ENCODE measurements at regions not wholly inside any gene's neighbourhood (a gene's known extent, or its start where the extent isn't known, plus 50 kb on each side); places are given as distances from the start of the nearest gene placed in this dataset.

- no peak for DNase-seq (ENCODE audit: insufficient read length, low spot score)
- no peak for FAIRE-seq
- TF ChIP-seq CTCF (IDR thresholded peaks at IDR 0.05; ENCODE audit: insufficient read depth, missing control alignments), result no peak
Observed at GRCh38 chr11:100536979-100537378, 150.1 kb upstream of the ARHGAP42 start.

GRCh38 chr11:100543386-100543785 lies 143.7 kb upstream of the ARHGAP42 start:
- no peak for DNase-seq (ENCODE audit: insufficient read length, low spot score)
- FAIRE-seq, result no peak
- TF ChIP-seq CTCF (IDR thresholded peaks at IDR 0.05; ENCODE audit: insufficient read depth, missing control alignments), result no peak

- no peak for FAIRE-seq
- no peak for TF ChIP-seq CTCF (IDR thresholded peaks at IDR 0.05; ENCODE audit: insufficient read depth, missing control alignments)
- DNase-seq (ENCODE audit: insufficient read length, low spot score), result no peak
Observed at GRCh38 chr11:100545556-100545955, 141.5 kb upstream of the ARHGAP42 start.

GRCh38 chr11:100545970-100546369 lies 141.1 kb upstream of the ARHGAP42 start:
- no peak for FAIRE-seq
- no peak for TF ChIP-seq CTCF (IDR thresholded peaks at IDR 0.05; ENCODE audit: insufficient read depth, missing control alignments)

GRCh38 chr11:100546714-100547113 lies 140.4 kb upstream of the ARHGAP42 start:
- FAIRE-seq (no peak), DNase-seq (ENCODE audit: insufficient read length, low spot score) (no peak)
- no peak for TF ChIP-seq CTCF (IDR thresholded peaks at IDR 0.05; ENCODE audit: insufficient read depth, missing control alignments)

More at GRCh38 chr11:100545970-100546369, 141.1 kb upstream of the ARHGAP42 start:
- DNase-seq (ENCODE audit: insufficient read length, low spot score), result no peak

- FAIRE-seq (no peak), DNase-seq (ENCODE audit: insufficient read length, low spot score) (no peak)
- TF ChIP-seq CTCF (IDR thresholded peaks at IDR 0.05; ENCODE audit: insufficient read depth, missing control alignments), result no peak
Observed at GRCh38 chr11:100550298-100550697, 136.8 kb upstream of the ARHGAP42 start.

GRCh38 chr11:100550912-100551632 lies 136.0 kb upstream of the ARHGAP42 start:
- no peak for TF ChIP-seq CTCF (IDR thresholded peaks at IDR 0.05; ENCODE audit: insufficient read depth, missing control alignments)
- FAIRE-seq, result no peak

More at GRCh38 chr11:100550912-100551632, 136.0 kb upstream of the ARHGAP42 start:
- no peak for DNase-seq (ENCODE audit: insufficient read length, low spot score)

Data from D721Med (cell line).